ENCODE measurements at regions not wholly inside any gene's neighbourhood (a gene's known extent, or its start where the extent isn't known, plus 50 kb on each side); places are given as distances from the start of the nearest gene placed in this dataset.

GRCh38 chr12:4858386-4858785 is 51.3 kb upstream of the KCNA1 start:
- H3K9me3 Mint-ChIP-seq (ENCODE audit: low read depth), result no peaks in the 10 kb centered on the region
- H3K36me3 Mint-ChIP-seq (ENCODE audit: low read depth), result no peaks in the 10 kb centered on the region
- H3K4me3 Mint-ChIP-seq (ENCODE audit: unreplicated experiment), result no peak overlapping the region
- no peak for DNase-seq (ENCODE audit: low spot score)
- no peak for TF ChIP-seq CTCF (IDR thresholded peaks at IDR 0.05)
- peaks cover 25% of the 10 kb centered on the region for H3K4me1 Mint-ChIP-seq (ENCODE audit: low read depth)
- no peak overlapping the region for H3K27ac Mint-ChIP-seq (ENCODE audit: unreplicated experiment)
- peaks cover 33% of the 10 kb centered on the region for H3K27me3 Mint-ChIP-seq (ENCODE audit: low read depth)

- Mint-ChIP-seq H3K4me1 (ENCODE audit: low read depth) (peaks cover 25% of the 10 kb centered on the region), H3K27ac (ENCODE audit: unreplicated experiment) (peak overlapping the region; percentile 74), H3K36me3 (ENCODE audit: low read depth) (no peaks in the 10 kb centered on the region), H3K4me3 (ENCODE audit: unreplicated experiment) (no peak overlapping the region), H3K9me3 (ENCODE audit: low read depth) (no peaks in the 10 kb centered on the region), H3K27me3 (ENCODE audit: low read depth) (peaks cover 40% of the 10 kb centered on the region)
- DNase-seq (ENCODE audit: low spot score), result no peak
- peak; percentile 26 for TF ChIP-seq CTCF (IDR thresholded peaks at IDR 0.05)
These were observed 50.1 kb upstream of the KCNA1 start for GRCh38 chr12:4859478-4860210.
